ENCODE measurements at regions not wholly inside any gene's neighbourhood (a gene's known extent, or its start where the extent isn't known, plus 50 kb on each side); places are given as distances from the start of the nearest gene placed in this dataset.

DNA sequence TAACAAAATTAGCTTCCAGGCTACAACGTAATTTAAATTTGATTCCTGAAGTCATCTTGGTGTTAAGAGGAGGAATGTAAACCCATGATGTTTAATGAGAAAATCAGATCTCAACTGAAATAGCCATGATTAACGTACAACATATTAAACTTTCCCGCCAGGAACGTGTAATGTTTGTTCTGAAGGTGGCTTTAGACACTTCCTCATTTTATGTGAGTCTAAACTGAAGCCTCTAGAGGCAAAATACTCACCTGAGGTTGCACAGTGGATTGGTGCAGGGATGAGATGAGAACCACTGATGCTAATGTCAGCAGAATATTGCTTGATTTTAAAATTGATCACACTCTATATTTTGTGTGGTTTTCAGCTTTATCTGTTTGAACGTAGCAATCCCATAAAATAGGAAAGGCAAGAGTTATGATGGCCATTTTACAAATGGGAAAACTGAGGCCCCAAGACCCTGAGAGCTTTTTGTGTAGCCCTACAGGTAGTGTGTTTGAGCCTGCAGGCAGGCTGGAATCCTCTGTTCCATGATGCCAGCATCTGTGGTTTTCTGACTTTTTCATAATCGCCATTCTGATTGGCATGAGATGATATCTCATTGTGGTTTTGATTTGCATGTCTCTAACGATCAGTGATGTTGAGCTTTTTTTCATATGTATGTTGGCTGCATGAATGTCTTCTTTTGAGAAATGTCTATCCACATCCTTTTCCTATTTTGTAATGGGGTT is 243.7 kb upstream of the BMPER start:
- DNase-seq (ENCODE audit: low spot score) = no peak

DNA sequence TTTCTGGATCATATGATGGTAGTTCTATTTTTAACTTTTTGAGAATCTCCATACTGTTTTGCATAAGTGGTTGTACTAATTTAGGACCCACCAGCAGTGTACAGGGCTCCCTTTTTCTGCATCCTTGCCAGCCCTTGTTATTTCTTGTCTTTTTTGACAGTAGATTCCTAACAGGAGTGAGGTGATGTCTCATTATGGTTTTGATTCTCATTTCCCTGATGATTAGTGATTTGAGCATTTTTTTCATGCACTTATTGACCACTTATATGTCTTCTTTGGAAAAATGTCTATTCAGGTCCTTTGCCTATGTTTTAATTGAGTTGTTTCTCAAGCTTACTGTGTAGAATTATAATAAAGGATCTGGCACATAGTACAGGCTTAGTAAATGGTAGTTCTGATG is 238.8 kb upstream of the BMPER start:
- no peak for DNase-seq (ENCODE audit: low spot score)

DNA sequence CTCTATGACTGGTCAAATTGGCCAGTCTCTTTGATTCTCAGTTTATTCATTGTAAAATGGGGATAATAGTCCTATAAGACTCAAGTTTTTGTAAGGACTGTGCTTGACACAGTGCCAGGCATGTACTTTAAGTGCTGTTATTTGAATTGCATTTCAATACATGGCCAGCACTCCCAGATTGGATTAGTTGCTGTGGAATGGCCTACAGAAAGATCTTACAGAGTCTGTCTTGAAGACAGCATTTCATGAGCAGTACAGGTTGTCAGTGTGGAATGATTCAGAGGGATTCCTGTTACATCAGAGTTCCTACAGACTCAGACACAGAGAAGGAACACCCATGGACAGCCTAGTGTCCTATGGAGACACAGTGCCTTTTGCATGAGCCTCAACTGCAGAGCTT is 238.1 kb upstream of the BMPER start:
- DNase-seq (ENCODE audit: low spot score) = no peak

DNA sequence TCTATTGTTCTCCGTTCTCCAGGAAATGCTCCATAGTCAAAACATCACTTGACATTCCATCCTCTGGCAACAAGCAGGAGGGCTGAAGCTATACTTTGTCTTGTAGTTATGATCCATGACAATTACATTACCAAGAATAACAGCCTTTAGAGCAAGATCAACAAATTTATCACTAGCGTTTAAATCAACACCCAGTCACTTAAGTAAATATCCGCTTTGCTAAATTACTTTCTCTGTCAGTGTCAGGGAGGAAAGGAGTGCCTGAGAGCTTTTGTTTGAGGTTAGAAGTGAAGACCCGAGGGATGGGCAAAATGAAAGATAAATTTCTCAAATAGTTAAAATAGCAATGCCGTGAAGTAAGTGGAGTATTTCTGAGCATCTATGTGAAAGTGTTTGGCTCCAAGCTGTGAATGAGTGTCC is 236.1 kb upstream of the BMPER start:
- no peak for DNase-seq (ENCODE audit: low spot score)

DNA sequence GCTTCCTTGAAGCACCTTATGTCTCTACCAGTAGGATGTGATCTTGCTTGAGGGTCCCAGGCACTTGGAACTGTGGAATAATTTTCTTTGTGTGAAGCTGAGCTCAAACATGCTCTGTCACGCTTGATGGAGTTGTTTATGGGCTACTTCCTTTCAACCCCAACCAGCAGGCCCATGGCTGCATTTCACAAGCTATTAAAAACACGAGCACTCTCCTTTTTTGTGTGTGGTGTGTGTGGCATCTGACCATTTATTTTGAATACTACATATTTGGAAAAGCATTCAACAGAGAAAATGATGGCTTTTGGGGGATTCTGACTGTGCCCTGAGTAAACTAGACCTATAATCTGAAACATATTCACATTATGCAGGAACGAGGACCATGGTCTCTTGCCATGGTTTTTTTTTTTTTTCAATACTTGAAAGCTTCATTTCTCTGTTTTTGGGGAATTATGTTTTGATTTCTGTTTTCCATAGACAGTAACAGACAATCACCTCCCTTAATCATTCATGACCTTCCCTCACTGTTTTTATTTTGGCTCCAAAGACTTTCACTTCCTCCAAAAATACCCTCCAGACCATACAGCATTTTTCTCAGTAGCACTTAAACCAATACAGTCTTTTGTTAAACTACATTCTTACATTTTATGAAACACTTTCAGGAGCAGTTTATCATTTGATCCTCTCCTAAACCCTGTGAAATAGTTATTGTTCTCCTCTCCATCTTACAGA is 233.6 kb upstream of the BMPER start:
- DNase-seq (ENCODE audit: low spot score) = peak; percentile 68

DNA sequence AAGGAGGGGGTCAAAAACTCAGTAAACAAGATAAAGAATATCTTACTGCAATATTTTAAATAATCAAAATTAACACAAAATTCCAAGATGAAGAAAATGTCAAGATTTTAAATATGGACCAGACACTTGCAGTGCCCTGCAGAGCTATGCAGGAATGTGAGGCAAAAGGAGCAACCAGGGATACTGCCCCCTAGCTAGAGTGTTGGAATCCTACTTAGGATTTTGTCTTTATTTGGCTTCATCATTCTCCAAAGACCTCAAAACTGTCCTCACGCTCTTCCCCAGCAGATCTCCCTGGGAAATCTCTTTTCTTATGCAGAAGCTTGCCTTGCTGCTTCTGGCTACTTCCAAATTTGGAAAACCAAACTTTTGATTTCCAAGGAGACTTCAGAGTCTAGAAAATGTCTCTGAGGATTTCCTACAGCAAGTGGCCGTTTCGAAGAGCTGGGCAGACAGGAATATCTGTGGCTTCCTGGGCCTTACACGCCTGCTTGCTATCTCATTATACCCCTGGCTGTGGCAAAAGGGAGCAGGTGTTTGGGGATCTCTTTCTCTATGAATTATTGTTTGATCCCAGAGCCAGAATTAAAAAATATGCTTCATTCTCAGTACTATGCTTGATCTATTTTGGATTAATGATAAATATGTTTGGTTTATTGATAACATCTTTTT is 232.2 kb upstream of the BMPER start:
- no peak for DNase-seq (ENCODE audit: low spot score)

DNA sequence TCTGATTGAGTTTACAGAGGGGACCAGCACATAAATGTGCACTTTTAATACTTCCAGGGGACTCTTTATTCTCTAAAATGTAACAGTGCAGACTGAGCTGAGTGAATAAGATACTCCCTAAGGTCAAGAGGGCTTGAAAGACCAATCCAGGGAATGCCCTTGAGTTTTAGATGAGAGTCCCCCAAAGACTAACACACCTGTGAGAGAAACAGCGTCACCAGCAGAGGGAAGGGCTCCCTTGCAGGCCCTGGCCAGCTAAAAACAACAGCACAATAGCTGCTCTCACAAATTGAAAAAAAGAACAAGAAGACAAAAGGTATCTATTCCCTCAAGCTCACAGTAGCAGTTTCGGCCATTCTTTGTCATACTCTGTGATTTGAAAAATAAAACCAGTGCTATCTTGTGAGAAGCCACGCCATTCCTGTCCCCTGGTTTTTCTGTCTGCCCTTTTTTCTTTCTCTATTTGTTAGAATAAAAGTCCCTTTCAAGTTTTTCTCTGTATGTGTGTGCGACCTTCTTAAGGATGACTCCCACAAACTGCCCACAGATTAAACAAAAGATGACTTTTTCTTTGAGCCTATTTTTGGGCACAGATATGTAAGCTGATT is 230.4 kb upstream of the BMPER start:
- no peak for DNase-seq (ENCODE audit: low spot score)

DNA sequence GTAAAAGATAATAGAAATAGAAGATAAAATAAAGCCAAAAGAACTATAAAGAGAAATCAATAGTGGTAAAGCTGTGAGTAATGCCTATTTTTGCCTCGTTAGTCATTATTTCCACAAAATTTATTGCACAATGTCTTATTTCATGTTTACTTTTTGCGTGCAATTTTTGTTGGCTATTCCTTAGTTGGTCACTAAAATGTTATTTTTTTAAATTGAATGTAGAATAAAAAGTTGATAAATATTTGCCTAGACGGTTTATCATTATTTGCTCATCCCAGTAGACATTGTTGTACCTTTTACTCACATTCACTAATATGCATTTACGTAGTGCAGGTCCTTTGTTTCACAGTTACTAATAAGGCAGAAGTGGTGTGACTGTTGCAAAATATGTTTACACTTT is 227.8 kb upstream of the BMPER start:
- DNase-seq (ENCODE audit: low spot score) = no peak

DNA sequence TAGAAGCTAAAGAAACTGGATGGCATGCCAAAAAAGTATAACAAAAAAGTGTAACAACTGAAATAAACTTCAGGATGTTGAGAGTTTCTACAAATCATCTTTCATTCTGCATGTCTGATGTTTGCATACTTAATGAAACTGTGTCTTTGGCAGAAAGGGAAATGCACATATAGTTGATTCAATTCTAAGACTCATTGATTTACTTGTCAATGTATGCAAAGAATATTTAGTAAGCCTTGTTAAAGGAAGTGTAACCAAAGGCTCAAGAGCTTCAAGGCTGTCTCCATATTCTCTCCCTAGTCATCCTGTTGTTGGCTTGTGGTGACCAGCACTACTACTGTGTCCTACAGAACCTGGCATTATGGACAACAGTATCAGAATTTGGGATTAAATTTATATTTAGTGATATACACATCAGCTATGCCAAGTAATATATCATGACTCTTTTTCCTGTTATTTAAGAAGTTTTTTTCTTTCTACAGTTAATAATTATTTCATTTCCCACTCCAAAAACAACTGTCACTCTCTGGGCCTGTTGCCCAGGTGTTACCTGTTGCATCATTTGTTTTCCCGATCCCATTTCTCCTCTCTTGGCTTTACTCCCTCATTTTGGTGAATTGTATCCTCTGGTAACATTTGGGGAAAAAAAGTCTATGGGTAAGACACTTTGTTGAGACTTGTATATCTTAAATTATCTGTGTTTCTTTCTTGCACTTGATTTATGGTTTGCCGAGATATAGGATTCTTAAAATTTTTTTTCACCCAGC is 226.6 kb upstream of the BMPER start:
- no peak for DNase-seq (ENCODE audit: low spot score)

DNA sequence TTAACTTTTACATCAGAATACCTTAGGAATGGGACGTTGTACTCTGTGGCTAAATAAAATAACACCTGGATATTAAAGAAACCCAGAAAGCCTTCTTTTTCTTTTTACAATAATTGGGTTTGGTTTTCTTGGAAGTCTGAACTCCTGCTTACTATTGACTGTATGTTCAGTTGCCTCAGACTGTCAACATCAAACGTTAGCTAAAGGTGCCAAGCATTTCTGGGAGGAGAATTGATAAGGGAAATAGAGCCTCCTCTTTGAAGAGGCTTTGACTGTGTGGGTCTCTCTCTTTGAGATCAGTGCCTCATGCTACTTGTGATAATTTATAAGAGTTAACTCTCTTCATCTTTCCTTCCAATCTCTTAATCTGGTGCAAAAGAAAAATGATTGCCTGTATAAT is 224.7 kb upstream of the BMPER start:
- DNase-seq (ENCODE audit: low spot score) = no peak

DNA sequence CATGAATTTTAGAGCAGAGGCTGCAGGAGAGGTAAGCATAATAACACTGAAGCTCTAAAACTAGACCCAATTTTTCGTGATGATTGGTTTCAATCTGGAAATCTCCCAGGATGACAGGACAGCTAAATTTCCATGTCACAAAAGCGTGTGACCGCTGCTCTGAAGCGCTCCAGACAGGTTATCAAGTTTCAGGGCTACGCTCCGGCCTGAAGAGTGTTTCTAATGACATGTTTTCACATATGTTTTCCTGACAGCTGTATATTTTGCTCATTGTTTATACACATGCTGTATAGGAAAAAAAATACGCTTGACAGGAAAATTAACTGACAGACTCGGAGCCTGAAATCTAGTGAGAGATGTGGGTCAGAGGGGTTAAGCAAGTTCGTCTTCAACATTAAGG is 219.8 kb upstream of the BMPER start:
- DNase-seq (ENCODE audit: low spot score) = no peak

DNA sequence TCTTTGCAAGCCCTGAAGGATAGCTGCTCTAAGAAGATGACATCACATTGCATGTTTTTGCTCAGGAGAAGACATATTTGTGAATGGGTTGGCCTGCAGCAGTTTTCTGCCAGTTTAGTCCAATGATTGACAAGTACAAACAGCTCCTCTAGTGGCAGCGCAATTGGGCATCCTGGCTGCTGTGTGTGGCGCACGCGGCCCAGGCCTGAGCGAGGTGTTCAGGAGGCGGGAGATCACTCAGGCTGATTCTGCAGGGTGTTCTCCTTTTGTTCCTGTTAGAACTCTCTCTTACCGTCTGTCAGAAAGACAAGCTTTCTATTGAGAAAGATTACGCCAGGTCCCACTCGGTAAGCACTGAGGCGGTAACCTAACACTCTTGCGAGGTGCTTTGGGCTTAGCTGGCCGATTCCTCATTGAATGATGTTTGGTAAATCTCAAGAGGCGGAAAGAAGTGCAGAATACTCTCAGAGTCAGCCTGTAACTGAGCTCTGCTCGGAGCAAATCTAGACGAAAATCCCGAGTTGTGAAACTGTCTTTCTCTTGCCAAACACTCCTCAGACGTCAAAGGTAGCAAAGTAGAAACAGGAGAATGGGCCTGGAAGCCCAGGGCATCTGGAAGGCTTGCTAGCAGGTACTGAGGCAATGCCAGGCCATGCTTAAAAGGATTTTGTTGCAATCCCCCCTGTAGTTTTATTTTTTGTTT is 219.2 kb upstream of the BMPER start:
- peak; percentile 23 for DNase-seq (ENCODE audit: low spot score)

DNA sequence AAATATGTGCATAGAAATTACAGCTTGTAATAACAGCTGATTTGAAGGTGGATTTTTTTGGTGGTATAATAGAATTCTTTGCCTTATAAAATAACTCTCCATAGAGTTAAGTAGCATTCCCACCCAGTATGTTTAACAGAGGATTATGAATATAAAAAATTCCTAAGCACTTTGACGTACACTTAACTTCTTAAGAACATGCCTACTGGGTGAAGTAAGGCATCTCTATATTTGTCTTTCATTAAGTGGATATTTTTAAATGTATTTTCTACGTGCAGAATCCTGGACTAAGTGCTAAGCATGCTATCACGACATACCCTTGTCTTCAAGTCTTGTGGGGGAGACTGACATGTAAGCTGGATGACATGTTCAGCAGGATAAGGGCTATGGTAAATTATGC is 217.7 kb upstream of the BMPER start:
- no peak for DNase-seq (ENCODE audit: low spot score)

DNA sequence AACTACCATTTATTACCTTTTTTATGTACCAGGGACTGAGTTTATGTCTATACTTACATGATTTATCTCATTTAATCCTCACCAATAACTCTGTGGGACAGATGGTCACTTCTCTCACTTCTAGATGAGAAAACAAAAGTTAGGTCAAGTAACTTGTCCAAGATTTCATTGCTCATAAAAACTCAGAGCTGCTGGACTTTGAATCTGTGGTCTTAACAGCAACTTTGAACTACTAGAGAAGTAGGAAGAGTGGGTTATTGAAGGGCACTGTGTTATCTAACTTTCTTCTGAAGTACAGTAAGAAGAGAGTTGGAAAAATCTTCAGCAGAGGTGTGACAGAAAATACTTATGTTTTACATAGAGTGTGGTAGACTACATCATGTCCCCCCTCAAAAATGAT is 214.2 kb upstream of the BMPER start:
- no peak for DNase-seq (ENCODE audit: low spot score)

DNA sequence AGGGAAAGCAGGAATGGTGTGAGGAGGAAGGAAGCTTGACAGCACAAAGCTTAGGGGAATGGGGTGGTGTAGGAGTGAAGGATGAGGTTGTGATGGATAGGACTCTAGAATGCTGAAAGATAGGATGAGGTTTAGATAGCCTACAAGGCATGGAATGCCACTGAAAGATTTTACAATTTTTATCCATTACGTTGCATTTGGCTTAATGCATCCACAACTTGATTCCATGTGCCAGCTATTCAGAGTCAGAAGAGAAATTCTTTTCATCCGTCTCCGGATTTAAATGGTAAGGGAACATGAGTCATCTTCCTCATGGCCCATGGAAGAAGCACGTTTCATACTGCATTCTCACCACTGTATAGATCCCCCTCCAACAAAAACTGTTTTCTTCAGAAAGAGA is 212.4 kb upstream of the BMPER start:
- no peak for DNase-seq (ENCODE audit: low spot score)

DNA sequence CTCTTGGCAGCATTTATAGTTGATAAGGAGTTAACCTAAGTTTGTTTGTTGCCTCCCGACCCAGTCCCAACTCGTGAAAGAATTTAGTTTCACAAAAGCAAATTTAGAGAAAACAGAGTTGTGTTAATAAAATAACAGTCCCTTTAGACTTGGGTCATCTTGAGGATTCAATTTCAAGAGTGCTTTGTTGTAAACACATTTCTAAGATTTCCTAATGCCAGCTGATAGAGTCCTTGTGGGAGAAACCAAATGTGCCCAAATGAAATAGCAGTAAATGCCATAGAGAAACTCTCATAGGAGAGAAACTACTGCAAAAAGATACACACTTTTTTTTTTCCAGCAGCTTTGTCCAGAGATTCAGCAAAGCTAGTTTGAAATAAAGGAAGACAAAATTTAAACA is 211.3 kb upstream of the BMPER start:
- no peak for DNase-seq (ENCODE audit: low spot score)

DNA sequence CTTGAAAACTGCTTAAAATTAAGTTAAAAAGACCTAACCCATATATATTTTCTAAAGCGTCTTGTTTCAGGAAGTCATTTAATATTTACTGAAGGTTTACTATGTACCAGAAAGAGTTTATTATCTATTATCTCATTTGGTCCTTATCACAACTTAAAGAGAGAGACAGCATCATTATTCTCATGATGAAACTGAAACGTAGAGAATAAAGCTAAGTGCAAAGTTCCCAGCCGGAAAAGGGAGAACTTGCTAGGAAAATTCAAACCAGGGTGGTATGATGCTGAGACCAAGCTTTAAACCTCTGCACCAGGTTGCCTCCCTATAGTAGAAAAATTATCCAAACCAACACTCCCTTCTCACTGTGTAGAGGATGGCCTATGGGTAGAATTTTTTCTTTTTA is 207.7 kb upstream of the BMPER start:
- DNase-seq (ENCODE audit: low spot score) = no peak

DNA sequence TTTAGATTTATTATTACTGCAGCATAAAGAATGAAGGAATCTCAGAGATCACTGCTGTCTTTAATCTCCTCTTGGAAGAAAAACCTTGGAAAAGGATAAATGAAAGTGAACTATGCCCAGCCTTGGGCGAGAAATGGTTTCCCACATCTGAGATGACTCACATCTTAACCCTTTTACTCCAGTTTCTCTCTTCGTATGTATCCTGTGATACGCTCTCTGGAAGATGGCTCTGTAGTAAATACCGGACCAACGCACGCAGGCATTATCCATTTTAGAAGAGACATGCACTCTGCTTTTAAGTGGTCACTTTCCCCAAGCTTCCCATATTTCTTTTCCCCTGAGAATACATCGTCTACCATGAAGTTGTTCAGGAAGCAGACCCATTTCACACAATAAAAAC is 207.3 kb upstream of the BMPER start:
- no peak for DNase-seq (ENCODE audit: low spot score)

DNA sequence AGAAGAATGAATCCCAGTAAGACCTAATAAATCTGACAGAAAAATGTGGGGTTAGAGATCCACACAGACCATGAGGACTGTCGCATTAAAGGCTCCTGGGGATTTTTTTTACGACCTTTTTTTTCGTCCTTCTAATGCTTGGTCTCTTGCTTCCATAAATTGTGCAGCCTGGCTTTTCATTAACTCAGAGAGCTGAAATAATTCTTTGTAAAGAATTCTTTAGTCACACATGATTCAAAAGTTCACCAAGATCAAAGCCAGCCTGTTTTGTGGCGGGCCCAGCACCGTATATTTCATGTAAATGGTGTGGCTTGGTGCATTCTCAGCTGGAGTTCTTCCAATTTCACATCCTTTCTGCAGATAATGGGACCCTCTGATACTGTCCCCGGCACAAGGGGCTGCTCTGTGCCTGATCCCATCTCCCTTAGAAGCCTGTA is 206.6 kb upstream of the BMPER start:
- no peak for DNase-seq (ENCODE audit: low spot score)

DNA sequence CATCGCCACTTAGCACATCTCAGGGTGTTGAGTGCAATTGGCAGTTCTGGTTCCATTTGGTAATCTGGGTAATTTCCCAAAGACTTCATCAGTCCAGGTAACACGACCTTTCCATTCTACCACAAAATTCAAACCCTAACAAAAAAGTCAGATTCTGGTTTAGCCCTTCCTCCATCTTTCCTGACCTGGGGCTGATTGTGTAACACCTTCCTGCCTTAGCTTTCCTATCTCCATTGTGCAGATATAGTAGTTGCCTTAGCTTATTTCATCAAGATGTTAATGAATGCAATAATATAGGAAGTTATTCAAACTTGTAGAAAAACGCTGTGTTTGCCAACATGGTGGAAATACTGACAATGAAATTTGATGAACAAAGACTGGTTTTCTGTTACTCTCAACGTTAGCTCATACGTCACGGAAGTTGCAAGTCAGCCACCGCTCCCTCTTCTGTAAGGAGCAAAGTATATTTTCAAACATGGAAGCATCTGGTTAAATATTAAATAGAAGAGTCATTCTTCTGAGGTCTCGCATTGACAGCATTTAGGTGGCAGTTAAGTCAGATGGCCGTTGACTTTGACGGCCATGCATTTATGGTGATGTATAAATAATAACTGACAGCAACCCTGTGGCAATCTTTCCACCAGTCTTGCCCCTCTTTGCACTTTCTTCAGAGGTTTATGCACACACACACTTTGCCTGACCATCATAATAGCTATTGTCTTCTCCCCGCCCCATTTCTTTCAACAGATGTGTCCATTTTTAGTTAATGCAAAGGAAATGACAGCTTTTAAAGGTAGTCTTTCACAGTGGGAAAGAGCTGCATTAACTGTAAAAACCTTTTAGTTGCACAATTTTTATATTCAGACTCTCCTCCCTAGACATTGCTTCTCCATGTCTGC is 205.1 kb upstream of the BMPER start:
- no peak for DNase-seq (ENCODE audit: low spot score)
